GM12878 (cell line): ENCODE measurements at regions not wholly inside any gene's neighbourhood (a gene's known extent, or its start where the extent isn't known, plus 50 kb on each side); places are given as distances from the start of the nearest gene placed in this dataset.

Experiments used
- ATAC-seq: fragments of 200-7000 bp; cut with Tn5 transposase; 3 replicates; pipeline ENCODE4 v1.9.1; 2020; ENCODE audit warnings: mild to moderate bottlenecking, moderate library complexity
- BruUV-seq: library from RNA; stranded (reverse); fragments of 400-500 nt; replicated peaks from 2 replicates; lab custom pipeline; 2021; lab: Mats Ljungman, UMichigan
- CTCF ChIA-PET: fragments of 300-600 bp; sonication (Branson Sonifier 250); formaldehyde crosslinking; extraction: SDS; loops from one replicate; lab custom pipeline; 2021; ENCODE audit warnings: inconsistent platforms; lab: Yijun Ruan, JAX
- POLR2A ChIA-PET: fragments of 350-600 bp; formaldehyde crosslinking; extraction: SDS; loops from one replicate; lab custom pipeline; 2021; ENCODE audit warnings: inconsistent platforms; lab: Charles Lee
- RAD21 ChIA-PET: fragments of 300-600 bp; sonication (Branson Sonifier 250); formaldehyde crosslinking; loops from one replicate; lab custom pipeline; 2023; ENCODE audit warnings: antibody characterized with exemption; ENCODE audit not compliant: unreplicated experiment; lab: Charles Lee
- SMC1A ChIA-PET: fragments of 300-600 bp; sonication (Branson Sonifier 250); formaldehyde crosslinking; loops from one replicate; lab custom pipeline; 2023; ENCODE audit not compliant: unreplicated experiment, uncharacterized antibody; lab: Charles Lee
- DNase-seq: peaks from one replicate; pipeline ENCODE4 v3.0.0-alpha.2; 2011; ENCODE audit warnings: low read depth, low spot score
- FAIRE-seq: peaks from 3 replicates; lab custom pipeline; 2011; peaks lifted over from hg19 to GRCh38; lab: Jason Lieb, UNC
- H2AFZ ChIP-seq: 2 replicates; pipeline ENCODE4 v1.6.0; 2011; ENCODE audit warnings: low read depth, low read length, control low read depth; ENCODE audit not compliant: control insufficient read depth
- H3K27ac ChIP-seq: 2 replicates; pipeline ENCODE4 v1.5.1; 2011; ENCODE audit warnings: control low read depth; ENCODE audit not compliant: control insufficient read depth, insufficient read depth
- H3K27me3 ChIP-seq, 2 experiments: replicated peaks in 1 of 2; 2 replicates each; pipeline versions ENCODE4 v1.6.0 to v1.6.1; 2011; ENCODE audit warnings: low read length in 1 of 2; ENCODE audit not compliant: control insufficient read depth in 2 of 2, insufficient read depth in 2 of 2
- H3K36me3 ChIP-seq, 2 experiments: 2 replicates each; pipeline ENCODE4 v1.5.1; 2011; ENCODE audit warnings: low read length in 1 of 2; ENCODE audit not compliant: control insufficient read depth in 2 of 2, insufficient read depth in 2 of 2
- H3K4me1 ChIP-seq: 2 replicates; pipeline ENCODE4 v1.6.1; 2011; ENCODE audit warnings: mild to moderate bottlenecking, low read length, moderate library complexity, mixed read lengths; ENCODE audit not compliant: control insufficient read depth, insufficient read depth
- H3K4me2 ChIP-seq: 2 replicates; pipeline ENCODE4 v1.6.0; 2011; ENCODE audit warnings: control low read depth; ENCODE audit not compliant: control insufficient read depth, insufficient read depth
- H3K4me3 ChIP-seq: fragments of 200-600 bp; sonication (generic); 2 replicates; pipeline ENCODE4 v1.5.1; 2016
- H3K79me2 ChIP-seq: 2 replicates; pipeline ENCODE4 v1.6.0; 2011; ENCODE audit warnings: low read length; ENCODE audit not compliant: control insufficient read depth, insufficient read depth
- H3K9ac ChIP-seq: 2 replicates; pipeline ENCODE4 v1.8.0; 2011; ENCODE audit warnings: low read length, control low read depth, mixed read lengths; ENCODE audit not compliant: control insufficient read depth, insufficient read depth
- H3K9me3 ChIP-seq: replicated peaks from 3 replicates; pipeline ENCODE4 v1.5.1; 2011; ENCODE audit warnings: mild to moderate bottlenecking, low read length; ENCODE audit not compliant: control insufficient read depth, insufficient read depth
- H4K20me1 ChIP-seq: 2 replicates; pipeline ENCODE4 v1.6.0; 2011; ENCODE audit not compliant: control insufficient read depth, insufficient read depth
- EP300 ChIP-seq, 2 experiments: fragments of 150-350 bp in 1 of 2; IDR thresholded peaks; 2 replicates each; pipeline ENCODE4 v1.6.1; 2011 to 2012; ENCODE audit warnings: low read depth in 2 of 2, low read length in 2 of 2, borderline replicate concordance in 1 of 2, improper control_type of control experiment in 1 of 2, inconsistent platforms in 1 of 2; ENCODE audit not compliant: control insufficient read depth in 1 of 2
- HDAC6 ChIP-seq: fragments of 200-600 bp; sonication (generic); IDR thresholded peaks from one replicate; pipeline ENCODE4 v1.8.0; 2017; ENCODE audit warnings: antibody characterized with exemption; ENCODE audit not compliant: unreplicated experiment
- MTA2 ChIP-seq: fragments of 450-650 bp; IDR thresholded peaks from 2 replicates; pipeline ENCODE4 v1.6.1; 2016; ENCODE audit warnings: low read depth, mild to moderate bottlenecking, moderate library complexity
- NFYB ChIP-seq: IDR thresholded peaks from 2 replicates; pipeline ENCODE4 v1.6.1; 2011; ENCODE audit warnings: low read depth, mild to moderate bottlenecking, low read length, improper control_type of control experiment, moderate library complexity; ENCODE audit not compliant: insufficient read depth
- NR2C2 ChIP-seq: IDR thresholded peaks from 2 replicates; pipeline ENCODE4 v1.6.1; 2011; ENCODE audit warnings: borderline replicate concordance, low read depth; ENCODE audit not compliant: control insufficient read depth, insufficient read length
- RAD51 ChIP-seq: fragments of 450-650 bp; IDR thresholded peaks from 2 replicates; pipeline ENCODE4 v1.6.1; 2016; ENCODE audit warnings: moderate library complexity, mild to moderate bottlenecking, inconsistent platforms
- SMAD5 ChIP-seq: IDR thresholded peaks from 2 replicates; pipeline ENCODE4 v1.6.1; 2016; ENCODE audit warnings: antibody characterized with exemption, low read depth
- WGBS: methylation state at CpG from one replicate; pipeline ENCODE4 v1.1.6; 2016; ENCODE audit warnings: low lambda C conversion rate; ENCODE audit not compliant: insufficient replicate concordance, insufficient coverage; ENCODE audit errors: missing lambda C conversion rate; 5-methylcytosine and 5-hydroxymethylcytosine counted together
- in situ Hi-C: fragments of 300-500 bp; cut with MboI; formaldehyde crosslinking; loops from 9 replicates; pipeline ENCODE4 v1.14.3; 2018; ENCODE audit warnings: mixed read lengths
- intact Hi-C: fragments of 100-400 bp; cut with micrococcal nuclease; formaldehyde crosslinking; loops from one replicate; pipeline ENCODE4 v1.14.2; 2022; ENCODE audit not compliant: unreplicated experiment
- TF ChIP-seq, protein P1 (sequence below): fragments of 450-650 bp; IDR thresholded peaks from 2 replicates; pipeline ENCODE4 v1.6.1; 2014; ENCODE audit warnings: mild to moderate bottlenecking
- TF ChIP-seq, protein P2 (sequence below): IDR thresholded peaks from 2 replicates; pipeline ENCODE4 v1.6.1; 2011; ENCODE audit warnings: mild to moderate bottlenecking, low read depth, low read length, moderate library complexity; ENCODE audit not compliant: insufficient replicate concordance
- TF ChIP-seq, protein P3 (sequence below): IDR thresholded peaks from 2 replicates; pipeline ENCODE4 v1.6.1; 2012; ENCODE audit warnings: low read depth, low read length, improper control_type of control experiment
- TF ChIP-seq, protein P4 (sequence below): fragments of 450-650 bp; IDR thresholded peaks from 2 replicates; pipeline ENCODE4 v1.6.1; 2017; ENCODE audit warnings: borderline replicate concordance

DNA sequence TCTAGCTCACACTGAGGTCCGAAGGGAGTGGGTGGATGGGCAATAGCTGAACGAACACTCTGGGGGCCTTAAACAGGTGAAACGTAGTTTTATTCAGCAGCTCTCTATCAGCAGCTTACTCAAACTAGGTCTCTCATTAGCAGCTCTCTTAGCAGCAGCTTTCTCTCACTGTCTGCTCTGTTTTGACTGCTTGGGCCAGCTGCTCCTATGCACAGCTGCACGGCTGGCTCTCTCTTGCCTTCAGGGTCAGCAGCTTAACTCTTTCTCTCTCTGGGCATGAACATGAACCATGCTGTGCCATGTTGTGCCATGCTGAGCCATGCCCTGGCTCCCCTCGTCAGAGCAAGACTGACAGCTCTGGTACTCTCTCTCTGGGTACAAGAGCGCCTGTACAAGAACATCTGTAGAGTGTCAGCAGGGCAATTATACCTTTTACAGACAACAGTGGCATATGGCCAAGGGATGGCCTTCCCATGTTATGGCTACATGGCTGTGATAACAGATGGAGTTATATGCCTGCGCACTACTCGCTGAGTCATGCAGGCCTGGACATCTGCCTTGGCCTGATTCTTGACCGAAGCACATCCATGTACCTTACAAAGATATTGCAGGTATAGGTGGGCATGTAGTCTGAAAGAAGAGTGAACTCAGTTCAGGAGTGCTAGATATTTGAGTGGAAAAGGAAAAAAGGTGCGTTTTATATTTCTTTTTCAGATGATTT lies 152.4 kb downstream of the LEPR start:
- no peaks in the 10 kb centered on the region for H4K20me1 ChIP-seq
- no peak overlapping the region for H3K4me2 ChIP-seq
- H3K36me3 ChIP-seq = no peaks in the 10 kb centered on the region
- H3K79me2 ChIP-seq = no peaks in the 10 kb centered on the region
- intact Hi-C loops (no loop called here), in situ Hi-C loops (no loop called here)
- no peaks in the 10 kb centered on the region for H3K27me3 ChIP-seq
- ChIA-PET RAD21 (no interaction called here), POLR2A (no interaction called here), SMC1A (no interaction called here), CTCF (interaction anchor here (0.6 kb wide), 1 partner anchor 635 kb away, joined by 3 read pairs; no protein-coding TSS in a partner anchor)
- FAIRE-seq (no peak), ATAC-seq (no peak), DNase-seq (no peak)
- no peaks in the 10 kb centered on the region for H3K4me1 ChIP-seq
- no peak overlapping the region for H3K9ac ChIP-seq
- no peaks in the 10 kb centered on the region for H3K9me3 ChIP-seq
- H2AFZ ChIP-seq = no peak overlapping the region
- WGBS = 45% methylated on average over 10 of the region's 10 CpGs
- BruUV-seq = no TSS peak
- H3K4me3 ChIP-seq = no peak overlapping the region
- no peak for TF ChIP-seq MTA2
- TF ChIP-seq RAD51 = no peak
- no peak for TF ChIP-seq EP300 (IDR thresholded peaks at IDR 0.05; ENCODE audit: borderline replicate concordance in 1 of 2, control insufficient read depth in 1 of 2, low read depth in 2 of 2, low read length in 2 of 2)
- TF ChIP-seq HDAC6 = no peak
- TF ChIP-seq, protein P1, sequence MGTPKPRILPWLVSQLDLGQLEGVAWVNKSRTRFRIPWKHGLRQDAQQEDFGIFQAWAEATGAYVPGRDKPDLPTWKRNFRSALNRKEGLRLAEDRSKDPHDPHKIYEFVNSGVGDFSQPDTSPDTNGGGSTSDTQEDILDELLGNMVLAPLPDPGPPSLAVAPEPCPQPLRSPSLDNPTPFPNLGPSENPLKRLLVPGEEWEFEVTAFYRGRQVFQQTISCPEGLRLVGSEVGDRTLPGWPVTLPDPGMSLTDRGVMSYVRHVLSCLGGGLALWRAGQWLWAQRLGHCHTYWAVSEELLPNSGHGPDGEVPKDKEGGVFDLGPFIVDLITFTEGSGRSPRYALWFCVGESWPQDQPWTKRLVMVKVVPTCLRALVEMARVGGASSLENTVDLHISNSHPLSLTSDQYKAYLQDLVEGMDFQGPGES = no peak
- no peak for TF ChIP-seq NR2C2
- no peak for TF ChIP-seq NFYB
- TF ChIP-seq, protein P2, sequence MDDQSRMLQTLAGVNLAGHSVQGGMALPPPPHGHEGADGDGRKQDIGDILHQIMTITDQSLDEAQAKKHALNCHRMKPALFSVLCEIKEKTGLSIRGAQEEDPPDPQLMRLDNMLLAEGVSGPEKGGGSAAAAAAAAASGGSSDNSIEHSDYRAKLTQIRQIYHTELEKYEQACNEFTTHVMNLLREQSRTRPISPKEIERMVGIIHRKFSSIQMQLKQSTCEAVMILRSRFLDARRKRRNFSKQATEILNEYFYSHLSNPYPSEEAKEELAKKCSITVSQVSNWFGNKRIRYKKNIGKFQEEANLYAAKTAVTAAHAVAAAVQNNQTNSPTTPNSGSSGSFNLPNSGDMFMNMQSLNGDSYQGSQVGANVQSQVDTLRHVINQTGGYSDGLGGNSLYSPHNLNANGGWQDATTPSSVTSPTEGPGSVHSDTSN = no peak
- TF ChIP-seq, protein P3, sequence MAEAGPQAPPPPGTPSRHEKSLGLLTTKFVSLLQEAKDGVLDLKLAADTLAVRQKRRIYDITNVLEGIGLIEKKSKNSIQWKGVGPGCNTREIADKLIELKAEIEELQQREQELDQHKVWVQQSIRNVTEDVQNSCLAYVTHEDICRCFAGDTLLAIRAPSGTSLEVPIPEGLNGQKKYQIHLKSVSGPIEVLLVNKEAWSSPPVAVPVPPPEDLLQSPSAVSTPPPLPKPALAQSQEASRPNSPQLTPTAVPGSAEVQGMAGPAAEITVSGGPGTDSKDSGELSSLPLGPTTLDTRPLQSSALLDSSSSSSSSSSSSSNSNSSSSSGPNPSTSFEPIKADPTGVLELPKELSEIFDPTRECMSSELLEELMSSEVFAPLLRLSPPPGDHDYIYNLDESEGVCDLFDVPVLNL = no peak
- TF ChIP-seq, protein P4, sequence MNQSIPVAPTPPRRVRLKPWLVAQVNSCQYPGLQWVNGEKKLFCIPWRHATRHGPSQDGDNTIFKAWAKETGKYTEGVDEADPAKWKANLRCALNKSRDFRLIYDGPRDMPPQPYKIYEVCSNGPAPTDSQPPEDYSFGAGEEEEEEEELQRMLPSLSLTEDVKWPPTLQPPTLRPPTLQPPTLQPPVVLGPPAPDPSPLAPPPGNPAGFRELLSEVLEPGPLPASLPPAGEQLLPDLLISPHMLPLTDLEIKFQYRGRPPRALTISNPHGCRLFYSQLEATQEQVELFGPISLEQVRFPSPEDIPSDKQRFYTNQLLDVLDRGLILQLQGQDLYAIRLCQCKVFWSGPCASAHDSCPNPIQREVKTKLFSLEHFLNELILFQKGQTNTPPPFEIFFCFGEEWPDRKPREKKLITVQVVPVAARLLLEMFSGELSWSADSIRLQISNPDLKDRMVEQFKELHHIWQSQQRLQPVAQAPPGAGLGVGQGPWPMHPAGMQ = no peak
- TF ChIP-seq SMAD5 = no peak
- no peak overlapping the region for H3K27ac ChIP-seq
